GM23248 (cell line): ENCODE measurements at regions not wholly inside any gene's neighbourhood (a gene's known extent, or its start where the extent isn't known, plus 50 kb on each side); places are given as distances from the start of the nearest gene placed in this dataset.

Source experiments
- EZH2 ChIP-seq: fragments of 200-600 bp; sonication (generic); IDR thresholded peaks from 2 replicates; pipeline ENCODE4 v1.6.1; 2018; ENCODE audit warnings: antibody characterized with exemption, mild to moderate bottlenecking; ENCODE audit not compliant: insufficient read depth, poor library complexity, severe bottlenecking
- EZH2phosphoT487 ChIP-seq: fragments of 200-600 bp; sonication (generic); IDR thresholded peaks from 2 replicates; pipeline ENCODE4 v1.6.1; 2018; ENCODE audit warnings: antibody characterized with exemption, moderate library complexity, mild to moderate bottlenecking, low read depth; ENCODE audit not compliant: insufficient read depth

DNA sequence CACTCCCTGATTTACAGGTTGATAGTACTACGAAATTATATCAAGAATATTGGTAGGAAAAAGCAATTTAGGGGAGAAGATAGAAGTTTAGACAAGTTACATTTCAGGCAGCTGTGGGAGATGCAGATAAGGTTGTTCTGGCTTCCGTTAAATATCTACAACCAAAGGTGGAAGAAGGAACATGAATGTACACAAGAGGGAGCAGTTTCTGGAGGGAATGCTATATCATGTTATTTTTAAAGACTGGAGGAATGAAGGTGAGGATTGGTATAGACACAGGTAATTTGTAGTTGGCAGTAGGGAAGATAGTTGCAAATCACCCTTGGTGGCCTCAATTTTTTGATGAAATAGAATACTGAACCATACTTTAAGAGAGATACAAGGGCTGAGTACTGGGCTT lies 187.3 kb upstream of the NMUR2 start:
- TF ChIP-seq EZH2 (no peak), EZH2phosphoT487 (no peak)
